Thyroid gland (tissue), 4 donors: ENCODE measurements at regions not wholly inside any gene's neighbourhood (a gene's known extent, or its start where the extent isn't known, plus 50 kb on each side); places are given as distances from the start of the nearest gene placed in this dataset.

ENCODE experiments used
- DNase-seq, 2 donors: peaks; one replicate each; pipeline ENCODE4 v3.0.0-alpha.2; 2019
- H3K27ac ChIP-seq, 3 donors: fragments of 200-600 bp; sonication (generic); 1 replicate in 2 of 3; 2 replicates in 1 of 3; pipeline ENCODE4 v1.5.1; 2016 to 2019; ENCODE audit warnings: mild to moderate bottlenecking in 1 of 3, moderate library complexity in 1 of 3
- H3K27me3 ChIP-seq: fragments of 200-600 bp; sonication (generic); one replicate; pipeline ENCODE4 v1.5.1; 2019
- H3K36me3 ChIP-seq, 2 donors: fragments of 200-600 bp; sonication (generic); one replicate each; pipeline ENCODE4 v1.5.1; 2016 to 2019
- H3K4me1 ChIP-seq, 2 donors: fragments of 200-600 bp; sonication (generic); one replicate each; pipeline ENCODE4 v1.5.1; 2017 to 2019
- H3K4me3 ChIP-seq, 3 donors: fragments of 200-600 bp; sonication (generic); replicated peaks in 1 of 3; 1 replicate in 2 of 3; 2 replicates in 1 of 3; pipeline ENCODE4 v1.5.1; 2016; ENCODE audit warnings: mild to moderate bottlenecking in 1 of 3
- H3K9me3 ChIP-seq: fragments of 200-600 bp; sonication (generic); one replicate; pipeline ENCODE4 v1.5.1; 2017
- CTCF ChIP-seq, 6 experiments: fragments of 200-600 bp in 3 of 6; fragments of 450-650 bp in 3 of 6; sonication (generic) in 3 of 6; IDR thresholded peaks; one replicate each; pipeline ENCODE4 v1.5.1; 2016 to 2019; ENCODE audit warnings: antibody characterized with exemption in 6 of 6, mild to moderate bottlenecking in 2 of 6, inconsistent platforms in 1 of 6, moderate library complexity in 1 of 6
- POLR2A ChIP-seq, 2 donors: fragments of 450-650 bp; IDR thresholded peaks; one replicate each; pipeline ENCODE4 v1.6.1; 2017; ENCODE audit warnings: antibody characterized with exemption in 2 of 2, mild to moderate bottlenecking in 2 of 2, moderate library complexity in 1 of 2
- WGBS, 2 donors: methylation state at CpG; one replicate each; pipeline ENCODE4 v1.1.5; 2017; 5-methylcytosine and 5-hydroxymethylcytosine counted together
- intact Hi-C: fragments of 100-400 bp; cut with DNase I; formaldehyde crosslinking; loops from one replicate; pipeline ENCODE4 v1.15.1; 2023

GRCh38 chr17:77822302-77823030, 136.0 kb upstream of the TNRC6C start:
- Histone ChIP-seq H3K4me3 (no peak overlapping the region), H3K27me3 (no peaks in the 10 kb centered on the region), H3K27ac (no peak overlapping the region), H3K4me1 (peaks cover 0 to 5% of the 10 kb centered on the region in 2 donors), H3K9me3 (no peaks in the 10 kb centered on the region), H3K36me3 (no peaks in the 10 kb centered on the region)
- intact Hi-C loops: no loop called here
- WGBS, 2 donors: 70 to 73% methylated on average over 22 of the region's 22 CpGs
- TF ChIP-seq POLR2A (IDR thresholded peaks at IDR 0.05) (no peak), CTCF (IDR thresholded peaks at IDR 0.05) (no peak)
- no peak for DNase-seq

- 85% methylated on average over 11 of the region's 11 CpGs for WGBS, 2 donors
- no peaks in the 10 kb centered on the region for H3K36me3 ChIP-seq
- intact Hi-C loops: no loop called here
- H3K4me3 ChIP-seq: no peak overlapping the region
- DNase-seq: no peak
- TF ChIP-seq CTCF (IDR thresholded peaks at IDR 0.05) (no peak), POLR2A (IDR thresholded peaks at IDR 0.05) (no peak)
- no peaks in the 10 kb centered on the region for H3K27me3 ChIP-seq
- peaks cover 0 to 5% of the 10 kb centered on the region in 2 donors for H3K4me1 ChIP-seq
- H3K27ac ChIP-seq: no peak overlapping the region
- no peaks in the 10 kb centered on the region for H3K9me3 ChIP-seq
These were observed 134.3 kb upstream of the TNRC6C start for GRCh38 chr17:77824102-77824779.

GRCh38 chr17:77824780-77825280, 133.7 kb upstream of the TNRC6C start:
- intact Hi-C loops: no loop called here
- no peak for DNase-seq
- TF ChIP-seq POLR2A (IDR thresholded peaks at IDR 0.05): no peak
- no peak for TF ChIP-seq CTCF (IDR thresholded peaks at IDR 0.05)
- Histone ChIP-seq H3K36me3 (no peaks in the 10 kb centered on the region), H3K4me3 (no peak overlapping the region), H3K4me1 (peaks cover 0 to 9% of the 10 kb centered on the region in 2 donors), H3K9me3 (no peaks in the 10 kb centered on the region), H3K27me3 (no peaks in the 10 kb centered on the region), H3K27ac (no peak overlapping the region)
- WGBS, 2 donors: 92 to 98% methylated on average over 8 of the region's 9 CpGs

- no peaks in the 10 kb centered on the region for H3K27me3 ChIP-seq
- no peak for DNase-seq
- H3K4me1 ChIP-seq: peaks cover 0 to 17% of the 10 kb centered on the region in 2 donors
- H3K27ac ChIP-seq: no peak overlapping the region
- intact Hi-C loops: no loop called here
- H3K4me3 ChIP-seq: no peak overlapping the region
- no peaks in the 10 kb centered on the region for H3K9me3 ChIP-seq
- no peaks in the 10 kb centered on the region for H3K36me3 ChIP-seq
- TF ChIP-seq POLR2A (IDR thresholded peaks at IDR 0.05) (no peak), CTCF (IDR thresholded peaks at IDR 0.05) (no peak)
- WGBS, 2 donors: 78 to 83% methylated on average over 13 to 15 of the region's 15 CpGs
These were observed 132.9 kb upstream of the TNRC6C start for GRCh38 chr17:77825621-77826020.
